ENCODE measurements at regions not wholly inside any gene's neighbourhood (a gene's known extent, or its start where the extent isn't known, plus 50 kb on each side); places are given as distances from the start of the nearest gene placed in this dataset.

DNA sequence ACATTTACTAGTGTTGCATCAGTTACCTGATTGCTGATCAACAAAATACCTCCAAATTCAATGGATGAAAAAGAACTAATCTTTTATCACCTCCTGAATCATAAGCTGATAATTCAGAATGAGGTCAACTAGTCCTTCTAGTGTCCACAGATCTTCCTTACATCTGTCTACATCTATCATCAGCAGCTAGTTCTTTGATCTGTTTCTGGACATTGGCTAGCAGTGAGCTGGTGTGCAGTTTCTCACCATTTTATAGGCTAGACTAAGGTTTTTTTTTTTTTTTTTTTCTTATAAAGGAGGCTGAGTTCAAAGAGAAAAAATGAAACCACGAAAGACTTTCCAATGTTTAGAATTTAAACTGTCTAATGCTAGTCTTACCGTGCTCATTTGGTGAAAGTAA is 534.3 kb upstream of the ST8SIA4 start:
- H3K4me2 ChIP-seq = no peak overlapping the region
- CTCF ChIA-PET = interaction anchor here (1.0 kb wide), 1 partner anchor 14 kb away, joined by 6 read pairs; no protein-coding TSS in a partner anchor
- no peak overlapping the region for H3K9ac ChIP-seq
- H2AFZ ChIP-seq (ENCODE audit: low read depth) = no peak overlapping the region
- H3F3A ChIP-seq (replicated peaks; ENCODE audit: insufficient read depth) = no peaks in the 10 kb centered on the region
- H4K20me1 ChIP-seq (ENCODE audit: insufficient read depth) = no peaks in the 10 kb centered on the region
- no peak overlapping the region for H3K27ac ChIP-seq (ENCODE audit: low read depth in 2 of 2, low read length in 1 of 2)
- H3K36me3 ChIP-seq (replicated peaks in 1 of 2; ENCODE audit: control insufficient read depth in 1 of 2, insufficient read depth in 2 of 2, low read length in 1 of 2) = no peaks in the 10 kb centered on the region
- DNase-seq = no peak
- POLR2A ChIA-PET = no interaction called here
- TF ChIP-seq SIN3A (IDR thresholded peaks at IDR 0.05; ENCODE audit: borderline replicate concordance, low read depth, low read length) (no peak), USF2 (IDR thresholded peaks at IDR 0.05; ENCODE audit: borderline replicate concordance, low read depth, low read length) (no peak), RCOR1 (IDR thresholded peaks at IDR 0.05; ENCODE audit: low read length) (no peak), FOXJ3 (CRISPR knock-in tag; IDR thresholded peaks at IDR 0.05) (no peak), GATA2 (CRISPR knock-in tag; IDR thresholded peaks at IDR 0.05) (no peak), IRF3 (IDR thresholded peaks at IDR 0.05; ENCODE audit: low read depth, low read length) (no peak), EZH2phosphoT487 (IDR thresholded peaks at IDR 0.05; ENCODE audit: borderline replicate concordance, low read depth) (no peak)
- TF ChIP-seq, protein P1, sequence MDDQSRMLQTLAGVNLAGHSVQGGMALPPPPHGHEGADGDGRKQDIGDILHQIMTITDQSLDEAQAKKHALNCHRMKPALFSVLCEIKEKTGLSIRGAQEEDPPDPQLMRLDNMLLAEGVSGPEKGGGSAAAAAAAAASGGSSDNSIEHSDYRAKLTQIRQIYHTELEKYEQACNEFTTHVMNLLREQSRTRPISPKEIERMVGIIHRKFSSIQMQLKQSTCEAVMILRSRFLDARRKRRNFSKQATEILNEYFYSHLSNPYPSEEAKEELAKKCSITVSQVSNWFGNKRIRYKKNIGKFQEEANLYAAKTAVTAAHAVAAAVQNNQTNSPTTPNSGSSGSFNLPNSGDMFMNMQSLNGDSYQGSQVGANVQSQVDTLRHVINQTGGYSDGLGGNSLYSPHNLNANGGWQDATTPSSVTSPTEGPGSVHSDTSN (IDR thresholded peaks at IDR 0.05) = no peak
- TF ChIP-seq, protein P2, sequence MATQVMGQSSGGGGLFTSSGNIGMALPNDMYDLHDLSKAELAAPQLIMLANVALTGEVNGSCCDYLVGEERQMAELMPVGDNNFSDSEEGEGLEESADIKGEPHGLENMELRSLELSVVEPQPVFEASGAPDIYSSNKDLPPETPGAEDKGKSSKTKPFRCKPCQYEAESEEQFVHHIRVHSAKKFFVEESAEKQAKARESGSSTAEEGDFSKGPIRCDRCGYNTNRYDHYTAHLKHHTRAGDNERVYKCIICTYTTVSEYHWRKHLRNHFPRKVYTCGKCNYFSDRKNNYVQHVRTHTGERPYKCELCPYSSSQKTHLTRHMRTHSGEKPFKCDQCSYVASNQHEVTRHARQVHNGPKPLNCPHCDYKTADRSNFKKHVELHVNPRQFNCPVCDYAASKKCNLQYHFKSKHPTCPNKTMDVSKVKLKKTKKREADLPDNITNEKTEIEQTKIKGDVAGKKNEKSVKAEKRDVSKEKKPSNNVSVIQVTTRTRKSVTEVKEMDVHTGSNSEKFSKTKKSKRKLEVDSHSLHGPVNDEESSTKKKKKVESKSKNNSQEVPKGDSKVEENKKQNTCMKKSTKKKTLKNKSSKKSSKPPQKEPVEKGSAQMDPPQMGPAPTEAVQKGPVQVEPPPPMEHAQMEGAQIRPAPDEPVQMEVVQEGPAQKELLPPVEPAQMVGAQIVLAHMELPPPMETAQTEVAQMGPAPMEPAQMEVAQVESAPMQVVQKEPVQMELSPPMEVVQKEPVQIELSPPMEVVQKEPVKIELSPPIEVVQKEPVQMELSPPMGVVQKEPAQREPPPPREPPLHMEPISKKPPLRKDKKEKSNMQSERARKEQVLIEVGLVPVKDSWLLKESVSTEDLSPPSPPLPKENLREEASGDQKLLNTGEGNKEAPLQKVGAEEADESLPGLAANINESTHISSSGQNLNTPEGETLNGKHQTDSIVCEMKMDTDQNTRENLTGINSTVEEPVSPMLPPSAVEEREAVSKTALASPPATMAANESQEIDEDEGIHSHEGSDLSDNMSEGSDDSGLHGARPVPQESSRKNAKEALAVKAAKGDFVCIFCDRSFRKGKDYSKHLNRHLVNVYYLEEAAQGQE (IDR thresholded peaks at IDR 0.05; ENCODE audit: low read depth, low read length) = no peak
- H3K9me3 ChIP-seq = no peaks in the 10 kb centered on the region
- H3K9me2 ChIP-seq = no peaks in the 10 kb centered on the region
- H3K79me2 ChIP-seq (ENCODE audit: insufficient read depth) = no peaks in the 10 kb centered on the region
- H3K27me3 ChIP-seq (ENCODE audit: insufficient read depth) = no peaks in the 10 kb centered on the region
- 22% methylated on average over 2 of the region's 2 CpGs for WGBS (ENCODE audit: low lambda C conversion rate)
- no peak overlapping the region for H3K4me3 ChIP-seq (ENCODE audit: low read depth in 2 of 2, low read length in 1 of 2)
- H3K4me1 ChIP-seq (ENCODE audit: control insufficient read depth in 1 of 2, insufficient read depth in 2 of 2, low read depth in 1 of 2, low read length in 1 of 2) = no peaks in the 10 kb centered on the region

GRCh38 chr5:101435768-101436167 is 532.7 kb upstream of the ST8SIA4 start:
- Histone ChIP-seq H3K4me1 (ENCODE audit: control insufficient read depth in 1 of 2, insufficient read depth in 2 of 2, low read depth in 1 of 2, low read length in 1 of 2) (no peaks in the 10 kb centered on the region), H3K27ac (ENCODE audit: low read depth in 2 of 2, low read length in 1 of 2) (no peak overlapping the region), H3K4me3 (ENCODE audit: low read depth in 2 of 2, low read length in 1 of 2) (no peak overlapping the region), H3K9me2 (no peaks in the 10 kb centered on the region), H3K9me3 (no peaks in the 10 kb centered on the region), H3K79me2 (ENCODE audit: insufficient read depth) (no peaks in the 10 kb centered on the region), H3K36me3 (replicated peaks in 1 of 2; ENCODE audit: control insufficient read depth in 1 of 2, insufficient read depth in 2 of 2, low read length in 1 of 2) (no peaks in the 10 kb centered on the region), H3K9ac (no peak overlapping the region), H4K20me1 (ENCODE audit: insufficient read depth) (no peaks in the 10 kb centered on the region), H3K4me2 (no peak overlapping the region), H3K27me3 (ENCODE audit: insufficient read depth) (no peaks in the 10 kb centered on the region), H2AFZ (ENCODE audit: low read depth) (no peak overlapping the region), H3F3A (replicated peaks; ENCODE audit: insufficient read depth) (no peaks in the 10 kb centered on the region)
- WGBS (ENCODE audit: low lambda C conversion rate) = 47% methylated on average over 2 of the region's 2 CpGs
- no peak for DNase-seq
- POLR2A ChIA-PET = no interaction called here
- TF ChIP-seq FOXM1 (IDR thresholded peaks at IDR 0.05; ENCODE audit: low read depth) = no peak
- no peak for TF ChIP-seq GABPA (IDR thresholded peaks at IDR 0.05; ENCODE audit: low read depth)
- TF ChIP-seq TCF12 (IDR thresholded peaks at IDR 0.05) = no peak
- TF ChIP-seq GATA2 (CRISPR knock-in tag; IDR thresholded peaks at IDR 0.05) = no peak
- TF ChIP-seq CHD2 (IDR thresholded peaks at IDR 0.05; ENCODE audit: low read length, partially characterized antibody) = no peak
- TF ChIP-seq MXI1 (IDR thresholded peaks at IDR 0.05; ENCODE audit: low read depth, low read length) = no peak
- no peak for TF ChIP-seq RFX5 (IDR thresholded peaks at IDR 0.05; ENCODE audit: low read length)
- no peak for TF ChIP-seq NFIC (IDR thresholded peaks at IDR 0.05; ENCODE audit: borderline replicate concordance)
- no peak for TF ChIP-seq FOXJ3 (CRISPR knock-in tag; IDR thresholded peaks at IDR 0.05)
- no peak for TF ChIP-seq FOSL2 (IDR thresholded peaks at IDR 0.05; ENCODE audit: borderline replicate concordance, low read depth)
- no peak for TF ChIP-seq TEAD4 (IDR thresholded peaks at IDR 0.05; ENCODE audit: borderline replicate concordance, insufficient read depth)
- no peak for TF ChIP-seq ELF1 (IDR thresholded peaks at IDR 0.05)
- CTCF ChIA-PET = no interaction called here

Measured in SK-N-SH (cell line).